DMS 273 (cell line): ENCODE measurements at regions not wholly inside any gene's neighbourhood (a gene's known extent, or its start where the extent isn't known, plus 50 kb on each side); places are given as distances from the start of the nearest gene placed in this dataset.

Source experiments
- DNase-seq: peaks from one replicate; lab custom pipeline; 2025; ENCODE audit not compliant: unreplicated experiment; lab: John Stamatoyannopoulos, UW

DNA sequence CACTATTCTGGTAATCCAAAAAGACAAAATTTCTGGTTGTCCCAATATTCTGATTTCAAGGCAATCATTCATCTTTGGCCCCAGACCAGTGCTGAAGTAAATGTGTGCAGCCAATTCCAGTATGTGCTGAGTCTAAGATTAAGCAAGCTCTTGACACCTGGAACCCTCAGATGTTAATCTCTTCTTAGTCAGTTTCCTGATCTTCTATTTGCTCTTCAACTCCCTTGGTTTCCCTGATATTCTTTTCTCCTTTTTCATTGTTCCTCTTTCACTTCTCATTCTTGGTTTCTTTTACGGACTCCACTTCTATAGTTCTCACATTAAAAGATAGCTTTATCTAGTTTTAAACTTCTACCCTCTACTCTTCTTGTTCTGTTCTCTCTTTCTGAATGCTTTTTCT lies 445.7 kb upstream of the FANCL start:
- no peak for DNase-seq

- no peak for DNase-seq
Observed at GRCh38 chr2:58680755-58681310, 439.7 kb upstream of the FANCL start.

- no peak for DNase-seq
Observed at GRCh38 chr2:58677748-58678147, 436.6 kb upstream of the FANCL start.

DNA sequence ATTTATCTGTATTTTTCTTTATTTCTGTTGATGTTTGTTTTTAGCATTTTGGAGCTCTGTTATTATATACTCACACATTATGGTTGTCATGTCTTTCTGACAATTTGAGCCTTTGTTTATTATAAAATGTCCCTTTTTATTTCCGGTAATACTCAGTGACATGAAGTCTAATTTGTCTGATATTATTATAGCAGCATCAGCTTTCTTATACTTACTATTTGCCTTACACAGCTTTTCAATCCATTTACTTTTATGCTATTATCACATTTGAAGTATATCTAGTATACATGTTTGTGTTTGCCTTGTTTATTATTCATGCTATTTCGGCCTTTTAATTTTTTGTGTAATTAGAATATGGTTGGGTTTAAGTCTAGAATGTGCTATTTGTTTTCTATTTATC lies 430.6 kb upstream of the FANCL start:
- no peak for DNase-seq

DNA sequence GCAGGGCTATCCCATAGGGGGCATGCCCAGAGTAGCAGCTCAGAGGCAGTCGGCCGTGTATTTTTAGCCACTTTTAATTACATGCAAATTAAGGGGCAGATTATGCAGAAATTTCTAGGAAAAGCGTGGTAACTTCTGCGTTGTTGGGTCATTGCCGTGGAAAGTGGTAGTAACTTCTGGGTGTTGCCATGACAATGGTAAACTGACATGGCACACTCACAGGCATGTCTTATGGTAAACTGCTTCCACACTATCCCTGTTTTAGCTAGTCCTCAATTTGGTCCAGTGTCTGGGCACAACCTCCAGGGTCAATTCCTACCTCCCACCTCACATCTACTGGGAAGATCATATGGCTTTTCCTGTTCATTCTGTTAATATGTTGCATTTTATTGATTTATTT lies 428.9 kb upstream of the FANCL start:
- no peak for DNase-seq

DNA sequence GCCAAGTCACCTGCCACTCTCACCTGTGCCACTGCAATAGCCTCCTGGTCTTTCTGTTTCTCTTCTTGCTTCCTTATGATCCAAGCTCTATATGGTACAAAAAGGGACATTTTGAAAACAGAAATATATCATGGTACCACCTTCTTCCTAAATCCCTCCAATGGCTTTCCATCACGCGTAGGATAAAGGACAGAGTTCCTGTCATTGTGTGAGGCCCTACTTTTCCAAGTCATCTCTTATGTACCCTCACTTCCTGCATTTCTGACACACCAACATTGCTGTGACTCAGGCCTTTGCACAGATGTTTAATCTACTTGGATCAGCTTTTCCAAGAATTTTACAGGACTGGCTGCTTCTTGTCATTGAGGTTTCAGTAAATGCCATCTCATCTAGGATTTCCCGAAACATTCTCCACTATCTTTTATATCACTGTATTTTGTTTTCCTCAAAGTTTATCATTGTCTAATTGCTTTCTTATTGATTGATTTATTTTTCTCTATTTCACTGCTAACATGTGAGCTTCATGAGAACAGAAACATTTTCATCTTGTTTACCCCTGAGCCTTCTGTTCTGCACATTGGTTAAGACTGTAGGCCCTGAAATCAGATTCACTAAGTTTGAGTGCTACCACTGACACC lies 426.1 kb upstream of the FANCL start:
- DNase-seq: no peak

GRCh38 chr2:58666323-58666970 lies 425.3 kb upstream of the FANCL start:
- no peak for DNase-seq

DNA sequence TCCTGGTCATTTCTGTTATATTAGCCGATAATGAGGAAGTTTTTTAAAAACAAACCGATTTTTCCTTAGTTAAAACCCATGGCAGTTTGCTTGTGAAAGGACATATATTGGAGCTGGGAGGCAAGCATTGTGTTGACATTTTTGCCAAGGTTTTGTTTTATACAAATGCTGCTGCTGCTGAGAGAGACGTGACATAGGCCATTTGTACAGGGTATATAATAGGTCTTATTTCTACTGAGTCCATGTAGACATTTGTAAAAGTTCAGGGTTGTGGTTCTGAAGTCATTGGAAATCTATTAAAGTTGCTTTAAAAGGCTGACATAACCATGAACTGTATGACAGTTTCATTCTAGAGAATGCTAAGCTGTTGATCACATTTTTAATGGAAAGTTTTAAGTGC lies 424.0 kb upstream of the FANCL start:
- DNase-seq: no peak

DNA sequence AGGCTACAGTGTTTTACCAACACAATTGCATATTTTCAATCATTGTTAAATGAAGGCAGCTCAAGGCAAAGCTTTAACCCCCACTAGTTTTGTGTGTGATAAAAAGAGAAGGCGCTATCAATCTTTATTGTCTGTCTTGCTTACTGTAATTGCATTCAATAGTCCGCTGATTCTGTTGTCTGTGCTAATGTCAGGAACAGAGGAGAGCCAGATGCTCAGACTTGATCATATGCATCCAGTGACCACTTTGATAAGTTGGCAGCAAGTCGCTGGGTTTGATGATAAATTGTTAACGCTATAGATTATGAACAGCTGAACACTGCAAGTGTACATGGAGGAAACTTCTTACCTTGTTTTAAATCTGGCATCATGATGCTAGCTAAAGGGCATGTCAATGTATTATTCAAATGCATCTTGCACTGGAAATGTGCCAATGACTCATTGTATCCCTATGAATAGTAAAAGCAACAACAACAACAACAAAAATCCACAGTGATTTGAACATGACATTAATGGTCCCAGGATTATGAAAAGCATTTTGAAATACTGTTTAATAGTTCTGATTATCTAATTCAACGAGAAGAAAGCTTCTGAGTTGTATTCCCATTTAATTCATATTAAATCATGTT lies 423.5 kb upstream of the FANCL start:
- DNase-seq: no peak

DNA sequence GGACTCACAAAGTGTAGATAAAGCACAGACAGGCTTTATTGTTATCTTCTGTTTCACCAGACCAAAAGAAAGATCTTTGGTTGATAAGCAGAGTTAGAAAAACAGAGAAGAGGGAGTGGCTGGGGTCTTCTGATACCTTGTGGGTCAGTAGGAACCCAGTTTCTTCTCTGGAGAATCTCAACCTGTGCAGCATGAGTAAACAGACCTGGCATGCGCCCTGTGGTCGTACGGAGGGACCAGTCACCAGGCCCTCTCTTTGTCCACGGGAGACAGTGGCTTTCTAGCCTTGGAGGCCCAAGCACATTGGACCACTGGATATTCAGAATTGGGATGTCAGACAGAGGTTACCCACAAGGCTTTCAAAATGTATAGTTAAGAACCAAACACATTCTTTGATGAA lies 418.9 kb upstream of the FANCL start:
- no peak for DNase-seq

DNA sequence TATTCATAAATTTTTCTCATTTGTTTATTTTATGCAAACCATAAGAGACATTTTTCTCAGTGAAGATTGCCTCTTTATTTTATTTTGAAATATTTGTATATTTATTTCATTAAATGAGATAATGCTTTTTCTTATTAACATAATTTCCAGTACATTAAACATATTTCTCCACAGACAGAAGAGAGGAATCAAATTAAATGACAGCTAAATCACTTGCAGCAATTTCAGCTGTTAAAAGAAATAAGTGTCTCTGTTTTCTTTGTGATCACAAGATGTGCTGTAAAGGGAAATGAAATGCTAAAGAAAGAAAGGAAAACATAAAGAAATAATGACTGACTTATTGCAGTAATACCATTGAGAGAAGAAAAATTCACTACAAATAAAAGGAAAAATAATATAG lies 414.0 kb upstream of the FANCL start:
- DNase-seq: no peak

- DNase-seq: no peak
Observed at GRCh38 chr2:58651930-58652329, 410.8 kb upstream of the FANCL start.

GRCh38 chr2:58650781-58651180 lies 409.7 kb upstream of the FANCL start:
- no peak for DNase-seq

DNA sequence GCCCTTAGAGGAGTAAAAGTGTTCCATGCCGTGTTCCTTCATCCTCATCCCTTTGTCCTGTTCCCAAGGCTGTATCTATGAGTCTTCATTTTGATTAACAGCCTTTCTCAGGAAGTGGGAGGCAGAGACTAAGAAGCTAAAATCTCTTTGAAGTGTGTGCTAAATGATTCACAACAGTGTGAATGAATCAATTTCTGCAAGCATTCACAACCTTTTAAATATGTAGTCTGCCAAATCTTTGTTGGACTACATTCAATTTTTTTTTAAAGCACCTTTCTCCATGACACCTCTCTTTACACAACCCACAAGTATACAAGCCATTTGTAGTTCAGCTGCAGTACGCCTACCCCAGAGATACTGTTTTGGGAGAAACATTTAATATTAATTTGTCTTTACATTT lies 408.6 kb upstream of the FANCL start:
- DNase-seq: no peak

DNA sequence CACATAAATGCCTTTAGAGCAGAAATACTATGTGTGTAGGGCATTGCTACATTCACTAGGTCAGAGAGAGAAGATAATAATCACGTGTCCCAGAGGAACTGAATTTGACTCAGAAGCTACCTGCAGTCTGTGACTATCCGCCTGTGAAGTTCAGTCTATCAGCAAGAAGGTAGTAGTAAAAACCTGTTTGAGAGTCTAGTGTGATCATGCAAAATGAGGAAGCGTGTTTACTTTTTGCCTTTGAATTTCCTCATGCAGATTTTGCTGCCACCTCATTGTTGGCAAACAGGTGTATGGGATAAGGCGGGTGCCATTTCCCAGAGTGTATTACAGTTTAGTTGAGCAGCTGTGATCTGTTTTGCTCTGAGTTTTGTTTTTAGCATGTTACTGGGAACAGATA lies 403.9 kb upstream of the FANCL start:
- no peak for DNase-seq

- peak; percentile 34 for DNase-seq
Observed at GRCh38 chr2:58644451-58644850, 403.3 kb upstream of the FANCL start.

DNA sequence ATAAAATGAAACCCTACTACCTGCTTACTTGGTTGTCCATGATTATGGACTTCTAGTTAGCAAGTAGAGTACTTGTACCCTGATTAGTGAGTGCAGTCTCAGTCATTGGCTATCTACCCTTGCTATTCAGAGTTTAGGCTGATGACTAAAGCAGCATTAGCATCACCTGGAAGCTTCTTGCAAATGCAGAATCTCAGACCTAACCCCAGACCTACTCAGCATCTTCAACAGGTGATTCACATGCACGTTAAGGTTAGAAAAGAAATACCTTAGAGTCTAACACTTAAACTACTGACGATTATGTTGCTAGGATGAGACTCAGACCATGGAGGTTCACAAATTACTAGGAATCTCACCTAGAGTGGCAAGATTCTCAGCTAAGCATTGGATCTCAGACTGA lies 399.9 kb upstream of the FANCL start:
- no peak for DNase-seq

DNA sequence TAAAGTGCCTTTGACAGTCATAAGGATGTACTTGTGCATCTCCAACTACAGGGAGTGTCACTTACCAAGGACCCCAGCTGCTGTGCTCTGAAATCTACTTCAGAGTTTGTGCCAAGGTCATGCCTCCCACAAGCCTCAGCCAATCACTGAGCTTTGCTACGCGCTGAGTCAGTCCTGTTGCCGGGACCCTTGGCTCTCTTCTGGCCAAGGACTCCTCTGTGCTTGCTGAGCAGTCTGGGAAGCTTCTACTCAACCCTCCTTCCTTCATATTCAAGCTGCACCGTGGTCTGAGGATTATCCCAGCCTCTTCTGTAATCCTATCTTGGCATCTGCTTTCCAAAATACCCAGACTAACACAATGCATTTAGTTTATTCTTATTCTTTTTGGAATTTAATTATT lies 398.9 kb upstream of the FANCL start:
- no peak for DNase-seq

DNA sequence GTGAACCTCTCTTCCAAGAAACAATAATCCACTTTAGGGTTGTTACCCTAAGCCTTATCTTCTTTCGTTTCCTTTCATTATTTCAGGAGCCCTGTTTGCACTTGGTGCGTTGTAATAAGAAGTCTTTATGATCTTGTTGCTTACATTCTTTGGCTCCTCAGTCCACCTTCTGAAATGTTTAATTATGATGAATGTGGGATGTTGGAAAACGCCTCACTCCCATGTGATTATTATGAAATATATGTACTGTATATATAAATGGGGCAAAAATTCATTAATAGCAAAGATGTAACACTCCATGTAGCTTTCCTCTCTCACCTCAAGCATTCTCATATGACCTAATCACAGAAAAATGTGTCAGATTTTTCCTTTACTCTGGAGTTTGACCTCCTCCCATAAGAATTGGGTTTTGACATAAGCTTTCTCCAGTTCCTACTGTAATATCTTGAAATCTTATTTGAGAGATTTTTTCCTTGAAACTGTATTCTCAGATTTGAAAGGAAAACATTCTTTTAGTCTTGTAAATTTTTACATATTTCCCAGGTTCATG lies 397.2 kb upstream of the FANCL start:
- no peak for DNase-seq

DNA sequence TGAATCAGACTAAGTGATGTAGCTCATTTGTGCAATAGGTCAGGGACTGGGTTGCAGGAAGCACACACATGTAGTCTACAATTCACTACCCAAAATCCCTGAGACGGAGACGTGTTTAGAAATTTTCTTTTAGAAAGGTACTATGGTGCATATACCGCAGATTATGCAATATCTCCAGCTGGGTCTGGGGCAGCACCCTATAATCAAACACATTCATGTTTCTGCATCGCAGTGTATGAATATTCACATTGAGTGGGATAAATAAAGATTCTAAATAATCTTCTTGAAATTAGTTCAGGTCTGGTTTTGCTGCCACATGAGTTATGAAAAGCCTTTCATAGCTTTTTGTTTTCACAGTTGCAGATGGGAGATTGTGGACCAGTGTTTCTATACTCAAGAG lies 395.7 kb upstream of the FANCL start:
- no peak for DNase-seq

DNA sequence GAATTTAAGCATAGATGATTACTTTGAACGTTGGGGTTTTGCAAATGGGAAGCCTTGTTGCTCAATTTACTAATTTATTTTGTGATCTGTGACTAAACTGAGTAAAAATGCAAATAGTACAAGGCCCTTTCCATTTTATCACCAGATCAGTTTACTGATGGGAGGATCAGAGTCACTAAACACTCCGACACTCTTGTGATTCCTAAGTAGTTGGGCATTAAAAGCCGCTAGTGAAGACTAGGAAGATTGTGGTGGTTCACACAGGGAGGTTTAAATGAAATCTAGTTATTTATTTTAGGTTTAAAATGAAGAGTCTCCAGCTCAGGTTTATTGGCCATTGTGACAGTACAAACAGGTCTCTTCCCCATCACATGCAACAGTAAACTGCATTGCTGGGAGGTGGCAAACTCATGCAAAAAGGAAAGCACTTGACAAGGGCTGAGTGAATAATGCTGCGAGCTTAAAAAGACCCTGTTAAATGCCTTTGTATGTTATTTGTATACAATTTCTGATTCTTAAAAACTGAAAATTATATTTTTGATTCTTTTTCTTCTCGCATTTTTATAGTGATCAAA lies 394.8 kb upstream of the FANCL start:
- DNase-seq: no peak
